Hematopoietic multipotent progenitor cell treated with erythropoietin and hydrocortisone succinate and interleukin-3 and kit ligand, for 4 days (in vitro differentiated cells): ENCODE measurements at regions not wholly inside any gene's neighbourhood (a gene's known extent, or its start where the extent isn't known, plus 50 kb on each side); places are given as distances from the start of the nearest gene placed in this dataset.

Experiments used
- DNase-seq: peaks from one replicate; pipeline ENCODE4 v3.0.0-alpha.2; 2015

GRCh38 chr6:167569041-167569805 is 244.3 kb downstream of the TTLL2 start:
- DNase-seq: no peak

- DNase-seq: no peak
These were observed 245.0 kb downstream of the TTLL2 start for GRCh38 chr6:167569879-167570278.

GRCh38 chr6:167570460-167571400 is 245.8 kb downstream of the TTLL2 start:
- DNase-seq: no peak

GRCh38 chr6:167571550-167571949 is 246.7 kb downstream of the TTLL2 start:
- DNase-seq: no peak

- no peak for DNase-seq
These were observed 247.2 kb downstream of the TTLL2 start for GRCh38 chr6:167572106-167572505.

- no peak for DNase-seq
These were observed 248.0 kb downstream of the TTLL2 start for GRCh38 chr6:167572841-167573271.

- DNase-seq: no peak
These were observed 248.8 kb downstream of the TTLL2 start for GRCh38 chr6:167573461-167574215.

- no peak for DNase-seq
These were observed 249.7 kb downstream of the TTLL2 start for GRCh38 chr6:167574431-167575151.

GRCh38 chr6:167575158-167575696 is 250.3 kb downstream of the TTLL2 start:
- DNase-seq: no peak

- no peak for DNase-seq
These were observed 250.5 kb upstream of the AFDN start for GRCh38 chr6:167576050-167576741.

- DNase-seq: no peak
These were observed 249.7 kb upstream of the AFDN start for GRCh38 chr6:167576828-167577503.

- DNase-seq: no peak
These were observed 248.8 kb upstream of the AFDN start for GRCh38 chr6:167577891-167578361.

- DNase-seq: no peak
These were observed 248.3 kb upstream of the AFDN start for GRCh38 chr6:167578371-167578901.

GRCh38 chr6:167579806-167580618 is 246.7 kb upstream of the AFDN start:
- DNase-seq: no peak

GRCh38 chr6:167580619-167580911 is 246.1 kb upstream of the AFDN start:
- no peak for DNase-seq

- DNase-seq: no peak
These were observed 245.1 kb upstream of the AFDN start for GRCh38 chr6:167581637-167582036.

GRCh38 chr6:167583412-167583811 is 243.3 kb upstream of the AFDN start:
- no peak for DNase-seq

- DNase-seq: no peak
These were observed 238.4 kb upstream of the AFDN start for GRCh38 chr6:167588181-167588919.
